ENCODE measurements at regions not wholly inside any gene's neighbourhood (a gene's known extent, or its start where the extent isn't known, plus 50 kb on each side); places are given as distances from the start of the nearest gene placed in this dataset.

DNA sequence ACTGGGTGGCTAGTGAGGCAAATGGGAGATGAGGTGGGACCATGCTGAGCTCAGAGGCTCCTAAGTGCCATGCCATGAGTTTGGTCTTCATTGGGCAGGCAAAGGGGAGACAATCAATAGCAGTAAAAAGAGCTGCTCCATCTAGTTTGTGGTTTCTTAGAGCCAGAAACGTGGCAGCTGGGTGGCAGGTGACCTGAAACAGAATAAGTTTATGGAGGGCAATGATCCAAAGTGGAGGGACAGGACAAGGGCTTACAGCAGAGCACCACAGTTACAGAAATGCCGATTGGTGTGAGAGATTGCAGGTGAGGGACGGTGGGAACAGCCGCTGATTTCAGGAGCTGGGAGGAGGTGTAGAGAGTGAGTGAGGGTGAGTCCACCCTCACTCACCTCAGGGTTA lies 237.0 kb downstream of the LPIN1 start:
- Histone ChIP-seq H3K4me3 (ENCODE audit: low read depth, low read length) (no peak overlapping the region), H3K4me1 (peaks cover under 1% of the 10 kb centered on the region; the same call in 1 of the 2 replicates), H3K36me3 (no peaks in the 10 kb centered on the region), H3K27me3 (no peaks in the 10 kb centered on the region), H3K9me3 (no peaks in the 10 kb centered on the region)
- no peak for DNase-seq
- TF ChIP-seq CTCF (IDR thresholded peaks at IDR 0.05; ENCODE audit: low read depth, low read length), result no peak

DNA sequence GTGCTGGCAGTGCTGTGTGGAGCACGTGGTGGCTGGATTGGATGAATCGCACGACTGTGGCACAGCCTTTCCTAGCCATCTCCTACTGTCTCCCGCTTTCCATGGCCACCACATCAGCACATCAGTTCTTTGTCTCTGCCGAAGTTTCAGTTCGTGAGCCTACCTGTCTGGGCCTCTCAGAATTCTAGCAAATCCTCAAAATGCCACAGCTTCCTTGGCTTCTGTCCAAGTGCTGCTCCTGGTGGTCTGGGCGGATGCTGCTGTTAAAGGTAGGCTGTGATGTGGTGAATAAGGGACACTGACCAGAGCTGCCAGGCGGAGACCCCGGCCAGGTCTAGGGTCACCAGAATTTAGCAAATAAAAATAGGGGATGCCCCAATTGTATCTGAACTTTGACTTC lies 237.4 kb downstream of the LPIN1 start:
- no peak for TF ChIP-seq CTCF (IDR thresholded peaks at IDR 0.05; ENCODE audit: low read depth, low read length)
- Histone ChIP-seq H3K9me3 (no peaks in the 10 kb centered on the region), H3K27me3 (no peaks in the 10 kb centered on the region), H3K4me1 (no peaks in the 10 kb centered on the region), H3K4me3 (ENCODE audit: low read depth, low read length) (no peak overlapping the region), H3K36me3 (no peaks in the 10 kb centered on the region)
- no peak for DNase-seq

GRCh38 chr2:11984316-11985158 lies 238.1 kb downstream of the LPIN1 start:
- H3K27me3 ChIP-seq, result no peaks in the 10 kb centered on the region
- DNase-seq, result no peak
- H3K4me3 ChIP-seq (ENCODE audit: low read depth, low read length), result no peak overlapping the region
- H3K4me1 ChIP-seq, result no peaks in the 10 kb centered on the region
- H3K9me3 ChIP-seq, result no peaks in the 10 kb centered on the region
- H3K36me3 ChIP-seq, result no peaks in the 10 kb centered on the region
- no peak for TF ChIP-seq CTCF (IDR thresholded peaks at IDR 0.05; ENCODE audit: low read depth, low read length)

GRCh38 chr2:11985817-11986566 lies 239.6 kb downstream of the LPIN1 start:
- Histone ChIP-seq H3K4me3 (ENCODE audit: low read depth, low read length) (no peak overlapping the region), H3K27me3 (no peaks in the 10 kb centered on the region), H3K4me1 (no peaks in the 10 kb centered on the region), H3K9me3 (no peaks in the 10 kb centered on the region), H3K36me3 (no peaks in the 10 kb centered on the region)
- TF ChIP-seq CTCF (IDR thresholded peaks at IDR 0.05; ENCODE audit: low read depth, low read length), result no peak
- no peak for DNase-seq

DNA sequence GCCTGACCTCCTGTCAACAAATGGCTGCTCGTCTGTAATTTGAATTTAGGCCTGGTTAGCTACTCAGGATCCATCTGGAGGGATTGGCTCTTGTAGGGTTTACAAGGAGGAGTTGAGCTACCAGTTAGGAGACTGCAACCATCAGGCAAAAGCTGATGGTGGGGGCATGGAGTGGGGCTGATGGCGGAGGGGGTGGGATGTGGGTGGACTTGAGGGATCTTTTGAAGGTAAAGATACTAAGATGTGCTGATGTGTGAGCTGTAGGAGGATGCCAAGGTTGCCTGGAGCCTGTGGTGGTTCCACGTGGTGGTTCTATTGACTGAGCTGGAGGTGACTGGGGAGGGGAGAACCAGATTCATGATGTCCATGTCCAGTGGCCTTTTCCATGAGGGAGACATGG lies 240.7 kb downstream of the LPIN1 start:
- no peaks in the 10 kb centered on the region for H3K27me3 ChIP-seq
- no peak for TF ChIP-seq CTCF (IDR thresholded peaks at IDR 0.05; ENCODE audit: low read depth, low read length)
- no peak overlapping the region for H3K4me3 ChIP-seq (ENCODE audit: low read depth, low read length)
- H3K9me3 ChIP-seq, result no peaks in the 10 kb centered on the region
- DNase-seq, result no peak
- no peaks in the 10 kb centered on the region for H3K36me3 ChIP-seq
- H3K4me1 ChIP-seq, result peaks cover 3% of the 10 kb centered on the region; the same call in 1 of the 2 replicates

All from BE2C (cell line).